H1 (cell line): ENCODE measurements at regions not wholly inside any gene's neighbourhood (a gene's known extent, or its start where the extent isn't known, plus 50 kb on each side); places are given as distances from the start of the nearest gene placed in this dataset.

Experiments
- CTCF ChIA-PET: fragments of 300-600 bp; sonication (Branson Sonifier 250); formaldehyde crosslinking; loops from one replicate; lab custom pipeline; 2021; ENCODE audit not compliant: partially characterized antibody; lab: Charles Lee
- POLR2A ChIA-PET: fragments of 300-600 bp; sonication (Branson Sonifier 250); formaldehyde crosslinking; loops from one replicate; lab custom pipeline; 2021; ENCODE audit warnings: inconsistent platforms; ENCODE audit not compliant: partially characterized antibody; lab: Charles Lee
- DNase-seq, 2 experiments: peaks; one replicate each; pipeline versions ENCODE4 v3.0.0 to v3.0.0-alpha.2; 2010 to 2022; ENCODE audit warnings: low spot score in 2 of 2, low read depth in 1 of 2, mixed read lengths in 1 of 2
- FAIRE-seq: peaks from 2 replicates; lab custom pipeline; 2011; peaks lifted over from hg19 to GRCh38; lab: Jason Lieb, UNC
- H2AFZ ChIP-seq: 2 replicates; pipeline ENCODE4 v1.8.1; 2012; ENCODE audit warnings: low read length, inconsistent platforms
- H2AK5ac ChIP-seq: 2 replicates; pipeline ENCODE4 v1.6.1; 2013; ENCODE audit warnings: low read depth, low read length
- H2BK120ac ChIP-seq: replicated peaks from 2 replicates; pipeline ENCODE3; 2013; ENCODE audit warnings: low read depth, low read length, inconsistent platforms
- H2BK12ac ChIP-seq: 2 replicates; pipeline ENCODE4 v1.6.1; 2013; ENCODE audit warnings: low read depth, low read length
- H2BK15ac ChIP-seq: 2 replicates; pipeline ENCODE4 v1.6.1; 2013; ENCODE audit warnings: low read length
- H2BK20ac ChIP-seq: 2 replicates; pipeline ENCODE4 v1.6.1; 2013; ENCODE audit warnings: low read length
- H2BK5ac ChIP-seq: 2 replicates; pipeline ENCODE4 v1.6.1; 2013; ENCODE audit warnings: low read depth, low read length
- H3K14ac ChIP-seq: 2 replicates; pipeline ENCODE4 v1.6.1; 2013; ENCODE audit warnings: inconsistent platforms; ENCODE audit not compliant: insufficient read length
- H3K18ac ChIP-seq: 2 replicates; pipeline ENCODE4 v1.6.1; 2013; ENCODE audit warnings: low read length; ENCODE audit errors: extremely low read depth
- H3K23ac ChIP-seq: 2 replicates; pipeline ENCODE4 v1.6.1; 2013; ENCODE audit warnings: inconsistent platforms; ENCODE audit not compliant: insufficient read length
- H3K23me2 ChIP-seq: 2 replicates; pipeline ENCODE4 v1.6.1; 2013; ENCODE audit warnings: low read depth, low read length
- H3K27ac ChIP-seq: 2 replicates; pipeline ENCODE4 v1.6.1; 2011; ENCODE audit warnings: low read depth, low read length, inconsistent platforms
- H3K27me3 ChIP-seq, 4 experiments: replicated peaks in 1 of 4; 1 replicate in 1 of 4; 2 replicates in 3 of 4; pipeline versions ENCODE4 v1.6.1 to v1.8.1; 2011 to 2013; ENCODE audit warnings: low read length in 3 of 4, mild to moderate bottlenecking in 3 of 4, inconsistent platforms in 2 of 4, mixed read lengths in 2 of 4, moderate library complexity in 1 of 4; ENCODE audit not compliant: control insufficient read depth in 3 of 4, insufficient read depth in 3 of 4; ENCODE audit errors: extremely low read depth in 1 of 4
- H3K36me3 ChIP-seq, 4 experiments: 2 replicates each; pipeline versions ENCODE4 v1.6.1 to v1.8.1; 2011 to 2013; ENCODE audit warnings: mild to moderate bottlenecking in 4 of 4, low read length in 3 of 4, moderate library complexity in 2 of 4, control low read depth in 1 of 4, inconsistent platforms in 1 of 4; ENCODE audit not compliant: insufficient read depth in 4 of 4, control insufficient read depth in 2 of 4
- H3K4ac ChIP-seq: replicated peaks from 2 replicates; pipeline ENCODE3; 2013; ENCODE audit warnings: low read length, low read depth, mixed read lengths, inconsistent platforms; ENCODE audit not compliant: insufficient read length
- H3K4me1 ChIP-seq, 4 experiments: replicated peaks in 1 of 4; 1 replicate in 1 of 4; 2 replicates in 3 of 4; pipeline versions ENCODE4 v1.6.1 to v1.8.1; 2011 to 2013; ENCODE audit warnings: low read length in 3 of 4, inconsistent platforms in 2 of 4, mixed read lengths in 1 of 4; ENCODE audit not compliant: insufficient read depth in 4 of 4, control insufficient read depth in 3 of 4
- H3K4me2 ChIP-seq, 2 experiments: 2 replicates each; pipeline versions ENCODE4 v1.6.1 to v1.8.1; 2011 to 2013; ENCODE audit warnings: low read depth in 2 of 2, low read length in 2 of 2, control low read depth in 1 of 2, inconsistent platforms in 1 of 2, mild to moderate bottlenecking in 1 of 2; ENCODE audit not compliant: insufficient read depth in 1 of 2
- H3K4me3 ChIP-seq, 4 experiments: fragments of 200-600, 300-600 bp in 1 of 4; sonication (generic), shearing (Covaris generic), sonication (Bioruptor Twin) in 1 of 4; 2 replicates each; pipeline versions ENCODE4 v1.5.1 to v1.8.1; 2011 to 2016; ENCODE audit warnings: low read length in 4 of 4, low read depth in 3 of 4, control low read depth in 2 of 4, inconsistent platforms in 2 of 4, mild to moderate bottlenecking in 2 of 4, mixed read lengths in 1 of 4, moderate library complexity in 1 of 4; ENCODE audit not compliant: insufficient read depth in 2 of 4; ENCODE audit errors: extremely low read depth in 1 of 4
- H3K56ac ChIP-seq: replicated peaks from 2 replicates; pipeline ENCODE3; 2013; ENCODE audit warnings: low read depth, mild to moderate bottlenecking, mixed read lengths, low read length, inconsistent platforms; ENCODE audit not compliant: insufficient read length
- H3K79me1 ChIP-seq: 2 replicates; pipeline ENCODE4 v1.6.1; 2013; ENCODE audit warnings: low read depth, low read length, control low read depth
- H3K79me2 ChIP-seq, 2 experiments: 2 replicates each; pipeline versions ENCODE4 v1.6.1 to v1.8.1; 2012 to 2013; ENCODE audit warnings: low read length in 2 of 2, mild to moderate bottlenecking in 2 of 2, inconsistent platforms in 1 of 2; ENCODE audit not compliant: insufficient read depth in 2 of 2, control insufficient read depth in 1 of 2
- H3K9ac ChIP-seq, 4 experiments: replicated peaks in 1 of 4; 1 replicate in 1 of 4; 2 replicates in 3 of 4; pipeline versions ENCODE4 v1.6.1 to v1.8.1; 2011 to 2013; ENCODE audit warnings: low read depth in 3 of 4, low read length in 3 of 4, control low read depth in 2 of 4, mild to moderate bottlenecking in 2 of 4, moderate library complexity in 2 of 4, inconsistent platforms in 1 of 4; ENCODE audit errors: extremely low read depth in 1 of 4
- H3K9me3 ChIP-seq, 2 experiments: 2 replicates each; pipeline versions ENCODE4 v1.6.1 to v1.8.1; 2012 to 2013; ENCODE audit warnings: mild to moderate bottlenecking in 2 of 2, moderate library complexity in 2 of 2, control low read depth in 1 of 2, inconsistent platforms in 1 of 2, low read depth in 1 of 2, low read length in 1 of 2, mixed read lengths in 1 of 2; ENCODE audit not compliant: insufficient read depth in 2 of 2
- H4K20me1 ChIP-seq, 2 experiments: replicated peaks in 1 of 2; 2 replicates each; pipeline versions ENCODE3 to v1.8.1; 2011 to 2013; ENCODE audit warnings: inconsistent platforms in 2 of 2, low read length in 2 of 2, mild to moderate bottlenecking in 1 of 2; ENCODE audit not compliant: insufficient read depth in 2 of 2, control insufficient read depth in 1 of 2
- H4K5ac ChIP-seq: 2 replicates; pipeline ENCODE4 v1.6.1; 2013; ENCODE audit warnings: low read length, low read depth, mixed read lengths, inconsistent platforms; ENCODE audit not compliant: insufficient read length
- H4K8ac ChIP-seq: 2 replicates; pipeline ENCODE4 v1.8.0; 2013; ENCODE audit warnings: mild to moderate bottlenecking, moderate library complexity, low read length, inconsistent platforms; ENCODE audit not compliant: insufficient read depth; ENCODE audit errors: extremely low read depth
- H4K91ac ChIP-seq: replicated peaks from 2 replicates; pipeline ENCODE3; 2013; ENCODE audit warnings: low read length, mixed read lengths, inconsistent platforms; ENCODE audit not compliant: insufficient read length
- BACH1 ChIP-seq: IDR thresholded peaks from 2 replicates; pipeline ENCODE4 v1.6.1; 2012; ENCODE audit warnings: low read length, improper control_type of control experiment
- CHD2 ChIP-seq: IDR thresholded peaks from 2 replicates; pipeline ENCODE4 v1.6.1; 2012; ENCODE audit warnings: low read length, improper control_type of control experiment
- E2F6 ChIP-seq: IDR thresholded peaks from 2 replicates; pipeline ENCODE4 v1.6.1; 2012; ENCODE audit warnings: inconsistent platforms
- NANOG ChIP-seq: IDR thresholded peaks from 2 replicates; pipeline ENCODE4 v1.6.1; 2011; ENCODE audit warnings: low read length, low read depth, mild to moderate bottlenecking, inconsistent platforms; ENCODE audit not compliant: insufficient read depth, poor library complexity, severe bottlenecking
- POLR2A ChIP-seq, 2 experiments: IDR thresholded peaks; 1 replicate in 1 of 2; 2 replicates in 1 of 2; pipeline ENCODE4 v1.6.1; 2011; ENCODE audit warnings: low read depth in 2 of 2, low read length in 2 of 2, mild to moderate bottlenecking in 2 of 2; ENCODE audit errors: control extremely low read depth in 1 of 2
- RAD21 ChIP-seq, 2 experiments: IDR thresholded peaks in 1 of 2; conservative IDR thresholded peaks in 1 of 2; 2 replicates each; pipeline ENCODE4 v1.6.1; 2011; ENCODE audit warnings: low read depth in 2 of 2, low read length in 2 of 2, improper control_type of control experiment in 1 of 2, inconsistent platforms in 1 of 2, mild to moderate bottlenecking in 1 of 2, moderate library complexity in 1 of 2
- RNF2 ChIP-seq: fragments of 200-900, 300-1000 bp; sonication (generic); IDR thresholded peaks from 2 replicates; pipeline ENCODE4 v1.7.1; 2016; ENCODE audit warnings: borderline replicate concordance, low read depth, mild to moderate bottlenecking, antibody characterized with exemption, low read length; ENCODE audit not compliant: poor library complexity, severe bottlenecking; ENCODE audit errors: missing control alignments
- SIX5 ChIP-seq: IDR thresholded peaks from 2 replicates; pipeline ENCODE4 v1.6.1; 2011; ENCODE audit warnings: mild to moderate bottlenecking, low read depth, low read length
- SRF ChIP-seq: IDR thresholded peaks from 2 replicates; pipeline ENCODE4 v1.6.1; 2011; ENCODE audit warnings: mild to moderate bottlenecking, low read depth, low read length, moderate library complexity
- TAF7 ChIP-seq: optimal IDR thresholded peaks from 2 replicates; pipeline ENCODE3; 2011; ENCODE audit warnings: low read depth, mild to moderate bottlenecking, inconsistent platforms, low read length, moderate library complexity, borderline replicate concordance
- TBP ChIP-seq: IDR thresholded peaks from 2 replicates; pipeline ENCODE4 v1.6.1; 2011; ENCODE audit warnings: low read depth, low read length, improper control_type of control experiment
- TCF12 ChIP-seq: IDR thresholded peaks from 2 replicates; pipeline ENCODE4 v1.6.1; 2011; ENCODE audit warnings: low read depth, mild to moderate bottlenecking, low read length
- ZNF274 ChIP-seq: IDR thresholded peaks from 2 replicates; pipeline ENCODE4 v1.7.0; 2012; ENCODE audit warnings: low read length, borderline replicate concordance; ENCODE audit errors: extremely low read depth
- WGBS, 2 experiments: shearing (Covaris generic) in 1 of 2; methylation state at CpG; one replicate each; pipeline versions ENCODE4 v1.1.6 to v1.1.7; 2013 to 2015; ENCODE audit warnings: low lambda C conversion rate in 2 of 2, mixed read lengths in 2 of 2, inconsistent platforms in 1 of 2, low coverage in 1 of 2, missing lambda C conversion rate in 1 of 2; ENCODE audit not compliant: insufficient replicate concordance in 2 of 2, insufficient coverage in 1 of 2, insufficient read length in 1 of 2; ENCODE audit errors: extremely low coverage in 1 of 2, missing lambda C conversion rate in 1 of 2; 5-methylcytosine and 5-hydroxymethylcytosine counted together

- POLR2A ChIA-PET = no interaction called here
- no peaks in the 10 kb centered on the region for H3K79me2 ChIP-seq
- no peak overlapping the region for H2AK5ac ChIP-seq
- H2BK120ac ChIP-seq = no peak overlapping the region
- H3K9ac ChIP-seq = no peak overlapping the region
- 0 out of 4 replicates have a peak, but pooled peaks cover 3 to 6% of the 10 kb centered on the region in 2 experiments for H3K9me3 ChIP-seq
- no peak overlapping the region for H2BK15ac ChIP-seq
- no peak overlapping the region for H3K14ac ChIP-seq
- FAIRE-seq (no peak), DNase-seq (no peak)
- H2AFZ ChIP-seq = no peak overlapping the region
- no peaks in the 10 kb centered on the region for H3K23me2 ChIP-seq
- no peak overlapping the region for H3K56ac ChIP-seq
- WGBS, 2 experiments = 87% methylated on average over 4 of the region's 4 CpGs; no CpG with 5 or more reads in 1 of the 2 experiments
- H3K23ac ChIP-seq = no peak overlapping the region
- no peaks in the 10 kb centered on the region for H4K20me1 ChIP-seq
- H3K4me2 ChIP-seq = no peak overlapping the region
- no peak overlapping the region for H3K27ac ChIP-seq
- H3K36me3 ChIP-seq = no peaks in the 10 kb centered on the region
- H2BK20ac ChIP-seq = no peak overlapping the region
- CTCF ChIA-PET = interaction anchor here (1.3 kb wide), 1 partner anchor 10 kb away, joined by 3 read pairs; no protein-coding TSS in a partner anchor
- H3K18ac ChIP-seq = no peak overlapping the region
- no peak overlapping the region for H2BK5ac ChIP-seq
- no peak overlapping the region for H3K4ac ChIP-seq
- no peaks in the 10 kb centered on the region for H3K79me1 ChIP-seq
- H3K4me3 ChIP-seq = no peak overlapping the region
- no peak overlapping the region for H4K8ac ChIP-seq
- H4K5ac ChIP-seq = no peak overlapping the region
- no peak overlapping the region for H2BK12ac ChIP-seq
- H3K27me3 ChIP-seq = no peaks in the 10 kb centered on the region
- H3K4me1 ChIP-seq = no peaks in the 10 kb centered on the region
- no peak overlapping the region for H4K91ac ChIP-seq
- TF ChIP-seq RAD21 (IDR thresholded peaks at IDR 0.05 in 1 of 2, conservative IDR thresholded peaks at IDR 0.05 in 1 of 2; ENCODE audit: low read depth in 2 of 2, low read length in 2 of 2) (no peak), TCF12 (no peak), POLR2A (IDR thresholded peaks at IDR 0.05; ENCODE audit: control extremely low read depth in 1 of 2, low read depth in 2 of 2, low read length in 2 of 2) (no peak), CHD2 (no peak), ZNF274 (no peak), NANOG (no peak), BACH1 (no peak), TBP (no peak), E2F6 (no peak), SIX5 (no peak), RNF2 (no peak), TAF7 (no peak), SRF (no peak)
These were observed 66.6 kb upstream of the STAM2 start for GRCh38 chr2:152241948-152242729.
